Sigmoid colon (tissue), 6 donors: ENCODE measurements at regions not wholly inside any gene's neighbourhood (a gene's known extent, or its start where the extent isn't known, plus 50 kb on each side); places are given as distances from the start of the nearest gene placed in this dataset.

Source experiments
- DNase-seq: peaks from one replicate; pipeline ENCODE4 v3.0.0-alpha.2; 2019
- H3K27ac ChIP-seq, 4 donors: fragments of 200-600 bp; sonication (generic); one replicate each; pipeline ENCODE4 v1.5.1; 2016 to 2019; ENCODE audit warnings: mild to moderate bottlenecking in 1 of 4
- H3K27me3 ChIP-seq, 3 donors: fragments of 200-600 bp; sonication (generic); one replicate each; pipeline ENCODE4 v1.5.1; 2019; ENCODE audit warnings: mild to moderate bottlenecking in 1 of 3
- H3K36me3 ChIP-seq, 4 donors: fragments of 200-600 bp; sonication (generic); one replicate each; pipeline ENCODE4 v1.5.1; 2016 to 2019
- H3K4me1 ChIP-seq, 4 donors: fragments of 200-600 bp; sonication (generic); one replicate each; pipeline ENCODE4 v1.5.1; 2017 to 2019
- H3K4me3 ChIP-seq, 4 donors: fragments of 200-600 bp; sonication (generic); one replicate each; pipeline ENCODE4 v1.5.1; 2017 to 2019; ENCODE audit warnings: mild to moderate bottlenecking in 2 of 4, moderate library complexity in 1 of 4
- H3K9me3 ChIP-seq, 4 donors: fragments of 200-600 bp in 3 of 4; sonication (generic) in 3 of 4; one replicate each; pipeline versions ENCODE4 v1.5.1 to v1.6.1; 2013 to 2019
- EP300 ChIP-seq, 4 donors: sonication (generic); formaldehyde crosslinking; IDR thresholded peaks; one replicate each; pipeline ENCODE4 v1.6.1; 2017; ENCODE audit warnings: antibody characterized with exemption in 4 of 4
- POLR2A ChIP-seq, 2 donors: fragments of 450-650 bp; IDR thresholded peaks; one replicate each; pipeline ENCODE4 v1.6.1; 2016; ENCODE audit warnings: antibody characterized with exemption in 2 of 2, mild to moderate bottlenecking in 2 of 2, moderate library complexity in 2 of 2
- POLR2AphosphoS5 ChIP-seq, 4 donors: sonication (generic); formaldehyde crosslinking; IDR thresholded peaks; one replicate each; pipeline ENCODE4 v1.6.1; 2017; ENCODE audit warnings: antibody characterized with exemption in 4 of 4
- WGBS, 2 donors: extraction: QIAGEN DNeasy Blood & Tissue Kit; methylation state at CpG; one replicate each; pipeline ENCODE4 v1.1.7; 2013; 5-methylcytosine and 5-hydroxymethylcytosine counted together
- intact Hi-C: fragments of 100-400 bp; cut with DNase I; formaldehyde crosslinking; loops from one replicate; pipeline ENCODE4 v1.15.1; 2023
- TF ChIP-seq, protein P1 (sequence below), 4 experiments: fragments of 450-650 bp in 3 of 4; fragments of 200-600 bp in 1 of 4; IDR thresholded peaks; one replicate each; pipeline ENCODE4 v1.5.1; 2016 to 2019; ENCODE audit warnings: antibody characterized with exemption in 4 of 4, mild to moderate bottlenecking in 3 of 4, moderate library complexity in 2 of 4
- donor health status: healthy with polysubstance abuse.
- donor health status: healthy.

DNA sequence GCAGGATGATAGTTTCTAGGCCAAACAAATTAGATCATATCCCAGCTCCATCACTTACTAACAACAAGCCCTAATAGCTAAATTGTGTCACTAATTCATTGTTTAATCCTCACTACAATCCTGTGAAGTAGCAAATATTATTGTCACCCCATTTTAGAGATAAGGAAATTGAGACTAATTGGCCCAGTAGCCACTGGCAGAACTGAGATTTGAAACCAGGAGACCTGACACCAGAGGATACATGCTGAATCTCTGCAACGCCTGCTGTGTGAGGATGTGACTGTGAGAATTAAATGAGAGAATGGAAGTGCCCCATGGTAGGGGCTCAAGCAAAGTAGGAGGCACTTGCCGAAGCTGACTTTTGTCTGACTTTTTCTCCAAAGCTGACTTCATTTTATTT is 124.3 kb upstream of the CITED2 start:
- intact Hi-C loops: no loop called here
- 92 to 96% methylated on average over 2 of the region's 2 CpGs for WGBS, 2 donors
- Histone ChIP-seq H3K27ac (no peak overlapping the region), H3K27me3 (no peaks in the 10 kb centered on the region), H3K36me3 (no peaks in the 10 kb centered on the region), H3K4me3 (no peak overlapping the region), H3K4me1 (no peaks in the 10 kb centered on the region), H3K9me3 (no peaks in the 10 kb centered on the region)
- TF ChIP-seq, protein P1, sequence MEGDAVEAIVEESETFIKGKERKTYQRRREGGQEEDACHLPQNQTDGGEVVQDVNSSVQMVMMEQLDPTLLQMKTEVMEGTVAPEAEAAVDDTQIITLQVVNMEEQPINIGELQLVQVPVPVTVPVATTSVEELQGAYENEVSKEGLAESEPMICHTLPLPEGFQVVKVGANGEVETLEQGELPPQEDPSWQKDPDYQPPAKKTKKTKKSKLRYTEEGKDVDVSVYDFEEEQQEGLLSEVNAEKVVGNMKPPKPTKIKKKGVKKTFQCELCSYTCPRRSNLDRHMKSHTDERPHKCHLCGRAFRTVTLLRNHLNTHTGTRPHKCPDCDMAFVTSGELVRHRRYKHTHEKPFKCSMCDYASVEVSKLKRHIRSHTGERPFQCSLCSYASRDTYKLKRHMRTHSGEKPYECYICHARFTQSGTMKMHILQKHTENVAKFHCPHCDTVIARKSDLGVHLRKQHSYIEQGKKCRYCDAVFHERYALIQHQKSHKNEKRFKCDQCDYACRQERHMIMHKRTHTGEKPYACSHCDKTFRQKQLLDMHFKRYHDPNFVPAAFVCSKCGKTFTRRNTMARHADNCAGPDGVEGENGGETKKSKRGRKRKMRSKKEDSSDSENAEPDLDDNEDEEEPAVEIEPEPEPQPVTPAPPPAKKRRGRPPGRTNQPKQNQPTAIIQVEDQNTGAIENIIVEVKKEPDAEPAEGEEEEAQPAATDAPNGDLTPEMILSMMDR (IDR thresholded peaks at IDR 0.05): no peak
- no peak for TF ChIP-seq EP300 (IDR thresholded peaks at IDR 0.05)
- TF ChIP-seq POLR2A (IDR thresholded peaks at IDR 0.05): no peak
- no peak for DNase-seq

DNA sequence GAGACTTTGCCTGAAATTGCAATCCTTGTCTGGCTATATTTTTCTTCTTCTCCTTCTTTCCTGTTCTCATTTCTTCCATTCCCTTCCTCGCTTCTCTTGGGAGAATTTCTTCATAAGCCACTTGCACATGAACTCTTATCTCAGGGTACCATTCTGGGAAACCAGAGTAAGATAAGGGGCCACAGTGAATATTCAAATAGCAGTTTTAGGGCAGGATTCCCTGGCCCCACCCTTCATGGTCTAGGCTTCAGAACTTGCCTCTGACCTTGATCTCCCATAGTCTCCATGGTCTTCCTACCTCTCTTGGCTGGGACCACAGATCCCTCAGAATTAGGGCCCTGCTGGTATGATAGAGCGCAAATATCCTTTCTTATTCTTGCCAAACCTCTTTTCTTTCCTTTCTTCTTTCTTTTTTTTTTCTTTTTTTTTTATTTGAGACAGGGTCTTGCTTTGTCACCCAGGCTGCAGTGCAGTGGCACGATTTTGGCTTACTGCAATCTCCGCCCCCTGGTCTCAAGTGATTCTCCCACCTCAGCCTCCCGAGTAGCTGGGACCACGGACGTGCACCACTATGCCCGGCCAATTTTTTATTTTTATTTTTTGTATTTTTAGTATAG is 123.0 kb upstream of the CITED2 start:
- no peak for DNase-seq
- Histone ChIP-seq H3K27me3 (no peaks in the 10 kb centered on the region), H3K4me3 (no peak overlapping the region), H3K4me1 (no peaks in the 10 kb centered on the region), H3K9me3 (no peaks in the 10 kb centered on the region), H3K36me3 (no peaks in the 10 kb centered on the region), H3K27ac (no peak overlapping the region)
- intact Hi-C loops: no loop called here
- TF ChIP-seq, protein P1 (IDR thresholded peaks at IDR 0.05): no peak
- TF ChIP-seq POLR2A (IDR thresholded peaks at IDR 0.05) (no peak), POLR2AphosphoS5 (IDR thresholded peaks at IDR 0.05) (no peak), EP300 (IDR thresholded peaks at IDR 0.05) (no peak)
- 94 to 95% methylated on average over 8 of the region's 8 CpGs for WGBS, 2 donors

DNA sequence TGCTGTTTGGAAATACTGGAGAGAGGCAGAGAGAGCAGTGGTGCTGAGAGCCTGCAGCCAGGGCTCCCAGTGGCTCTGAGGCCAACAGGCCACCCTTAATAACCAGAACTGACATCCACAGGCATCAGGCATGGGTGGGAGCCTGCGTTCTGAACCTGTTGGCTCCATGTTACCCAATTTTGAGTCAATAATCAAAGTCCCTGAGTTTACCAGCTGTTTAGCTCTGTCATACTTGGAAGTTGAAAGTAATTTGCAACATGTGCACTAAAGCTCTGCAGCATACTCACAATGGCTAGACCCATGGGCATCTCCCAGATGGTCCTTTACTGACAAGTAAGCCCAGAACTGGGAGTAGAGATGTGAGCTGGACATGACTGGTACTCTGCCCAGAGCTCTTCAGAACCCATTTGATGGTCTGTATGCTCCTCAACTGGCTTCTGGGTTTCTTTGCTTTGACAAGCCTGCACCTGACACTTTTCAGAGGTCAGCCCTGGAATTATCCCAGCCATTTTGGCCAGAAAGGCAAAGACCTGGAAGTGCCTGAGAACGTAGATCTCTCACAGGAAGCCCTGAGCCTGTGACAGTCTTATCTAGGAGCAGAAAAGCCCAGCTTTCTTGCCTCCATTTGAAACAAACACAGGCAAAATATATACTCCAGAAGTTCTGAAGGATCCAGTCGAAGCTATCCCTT is 122.4 kb upstream of the CITED2 start:
- Histone ChIP-seq H3K4me1 (no peaks in the 10 kb centered on the region), H3K36me3 (no peaks in the 10 kb centered on the region)
- TF ChIP-seq POLR2A (IDR thresholded peaks at IDR 0.05) (no peak), EP300 (IDR thresholded peaks at IDR 0.05) (no peak), POLR2AphosphoS5 (IDR thresholded peaks at IDR 0.05) (no peak)
- TF ChIP-seq, protein P1 (IDR thresholded peaks at IDR 0.05): no peak

DNA sequence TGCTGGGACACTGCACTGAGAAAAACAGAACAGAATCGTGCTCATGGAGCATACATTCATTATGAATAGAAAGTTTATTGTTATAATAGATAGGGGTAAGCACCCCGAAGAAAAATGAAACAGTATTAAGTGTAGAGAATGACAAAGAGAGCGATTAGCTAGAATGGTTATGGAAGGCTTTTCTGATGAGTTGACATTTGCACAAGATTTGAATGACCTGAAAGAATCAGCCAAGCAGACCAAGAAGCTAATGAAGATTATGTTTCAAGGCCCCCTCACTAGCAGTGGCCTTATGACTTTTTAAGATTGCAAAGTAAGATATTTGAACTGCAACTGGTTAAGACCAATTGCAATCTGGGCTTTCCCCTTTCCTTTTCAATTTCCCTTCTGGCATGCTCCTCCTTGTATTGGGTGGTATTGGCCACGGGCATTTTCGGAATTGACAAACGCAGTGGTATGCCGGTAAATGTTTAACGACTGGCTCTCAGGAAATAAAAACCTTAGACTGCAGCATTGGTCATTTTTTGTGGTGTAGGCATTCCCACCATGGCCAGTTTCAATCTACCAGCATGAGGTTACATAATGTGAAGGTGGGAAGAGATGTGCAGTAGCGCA is 120.0 kb upstream of the CITED2 start:
- Histone ChIP-seq H3K4me1 (no peaks in the 10 kb centered on the region), H3K27me3 (no peaks in the 10 kb centered on the region), H3K4me3 (no peak overlapping the region), H3K36me3 (no peaks in the 10 kb centered on the region), H3K27ac (no peak overlapping the region), H3K9me3 (no peaks in the 10 kb centered on the region)
- 90 to 92% methylated on average over 9 of the region's 9 CpGs for WGBS, 2 donors
- DNase-seq: no peak
- intact Hi-C loops: no loop called here
- TF ChIP-seq POLR2AphosphoS5 (IDR thresholded peaks at IDR 0.05) (no peak), EP300 (IDR thresholded peaks at IDR 0.05) (no peak), POLR2A (IDR thresholded peaks at IDR 0.05) (no peak)
- TF ChIP-seq, protein P1 (IDR thresholded peaks at IDR 0.05): no peak

More for the DNA sequence above, 122.4 kb upstream of the CITED2 start:
- intact Hi-C loops: no loop called here
- H3K4me3 ChIP-seq: no peak overlapping the region
- H3K27me3 ChIP-seq: no peaks in the 10 kb centered on the region
- no peaks in the 10 kb centered on the region for H3K9me3 ChIP-seq
- no peak overlapping the region for H3K27ac ChIP-seq
- no peak for DNase-seq
- WGBS, 2 donors: 90 to 93% methylated on average over 3 of the region's 3 CpGs
